Mammary epithelial cell (primary cell): ENCODE measurements at regions not wholly inside any gene's neighbourhood (a gene's known extent, or its start where the extent isn't known, plus 50 kb on each side); places are given as distances from the start of the nearest gene placed in this dataset.
"Not testable (repeated sequence)": the region's sequence is repeated elsewhere in the genome, so short reads cannot be mapped to it uniquely, and the experiment has no call there.

Source experiments
- EZH2 ChIP-seq: IDR thresholded peaks from 2 replicates; pipeline ENCODE4 v1.6.1; 2012; ENCODE audit warnings: low read length, inconsistent platforms, borderline replicate concordance
- TF ChIP-seq, protein P1 (sequence below), 2 donors: IDR thresholded peaks in 1 of 2; conservative IDR thresholded peaks in 1 of 2; 2 replicates each; pipeline ENCODE4 v1.5.1; 2011 to 2012; ENCODE audit warnings: inconsistent platforms in 2 of 2, low read length in 2 of 2, mild to moderate bottlenecking in 2 of 2, control low read depth in 1 of 2, low read depth in 1 of 2; ENCODE audit not compliant: insufficient read depth in 1 of 2; ENCODE audit errors: extremely low read depth in 1 of 2

- not testable (repeated sequence) for TF ChIP-seq EZH2
- TF ChIP-seq, protein P1, sequence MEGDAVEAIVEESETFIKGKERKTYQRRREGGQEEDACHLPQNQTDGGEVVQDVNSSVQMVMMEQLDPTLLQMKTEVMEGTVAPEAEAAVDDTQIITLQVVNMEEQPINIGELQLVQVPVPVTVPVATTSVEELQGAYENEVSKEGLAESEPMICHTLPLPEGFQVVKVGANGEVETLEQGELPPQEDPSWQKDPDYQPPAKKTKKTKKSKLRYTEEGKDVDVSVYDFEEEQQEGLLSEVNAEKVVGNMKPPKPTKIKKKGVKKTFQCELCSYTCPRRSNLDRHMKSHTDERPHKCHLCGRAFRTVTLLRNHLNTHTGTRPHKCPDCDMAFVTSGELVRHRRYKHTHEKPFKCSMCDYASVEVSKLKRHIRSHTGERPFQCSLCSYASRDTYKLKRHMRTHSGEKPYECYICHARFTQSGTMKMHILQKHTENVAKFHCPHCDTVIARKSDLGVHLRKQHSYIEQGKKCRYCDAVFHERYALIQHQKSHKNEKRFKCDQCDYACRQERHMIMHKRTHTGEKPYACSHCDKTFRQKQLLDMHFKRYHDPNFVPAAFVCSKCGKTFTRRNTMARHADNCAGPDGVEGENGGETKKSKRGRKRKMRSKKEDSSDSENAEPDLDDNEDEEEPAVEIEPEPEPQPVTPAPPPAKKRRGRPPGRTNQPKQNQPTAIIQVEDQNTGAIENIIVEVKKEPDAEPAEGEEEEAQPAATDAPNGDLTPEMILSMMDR (conservative IDR thresholded peaks at IDR 0.05 in 1 of 2, IDR thresholded peaks at IDR 0.05 in 1 of 2; ENCODE audit: extremely low read depth in 1 of 2, insufficient read depth in 1 of 2, low read depth in 1 of 2, low read length in 2 of 2): not testable (repeated sequence)
Measured at GRCh38 chr17:18572536-18572935, 71.7 kb downstream of the TBC1D28 start.
